ENCODE measurements at regions not wholly inside any gene's neighbourhood (a gene's known extent, or its start where the extent isn't known, plus 50 kb on each side); places are given as distances from the start of the nearest gene placed in this dataset.

- no peak for TF ChIP-seq BATF2 (CRISPR knock-in tag; IDR thresholded peaks at IDR 0.05)
- no peak for TF ChIP-seq ZNF644 (CRISPR knock-in tag; IDR thresholded peaks at IDR 0.05; ENCODE audit: low read depth)
- no peak for TF ChIP-seq SNAPC4 (CRISPR knock-in tag; IDR thresholded peaks at IDR 0.05)
- no peak for TF ChIP-seq KMT2A (CRISPR knock-in tag; IDR thresholded peaks at IDR 0.05)
- TF ChIP-seq ARID2 (CRISPR knock-in tag; IDR thresholded peaks at IDR 0.05; ENCODE audit: borderline replicate concordance) = no peak
- no peak; the same call in 1 of the 2 replicates for TF ChIP-seq KDM2A (CRISPR knock-in tag; IDR thresholded peaks at IDR 0.05; ENCODE audit: borderline replicate concordance, low read depth)
These were observed 64.3 kb downstream of the MRPL14 start (continued) for GRCh38 chr6:44062771-44063560.
